Retinal pigment epithelial cell (primary cell): ENCODE measurements at regions not wholly inside any gene's neighbourhood (a gene's known extent, or its start where the extent isn't known, plus 50 kb on each side); places are given as distances from the start of the nearest gene placed in this dataset.
"Not testable (repeated sequence)": the region's sequence is repeated elsewhere in the genome, so short reads cannot be mapped to it uniquely, and the experiment has no call there.

Experiments
- DNase-seq: peaks from one replicate; pipeline ENCODE4 v3.0.0-alpha.2; 2010; ENCODE audit warnings: low read depth
- H3K4me3 ChIP-seq: 2 replicates; pipeline ENCODE4 v1.5.1; 2011; ENCODE audit warnings: mild to moderate bottlenecking, low read length, control low read depth, moderate library complexity
- TF ChIP-seq, protein P1 (sequence below): conservative IDR thresholded peaks from 2 replicates; pipeline ENCODE4 v1.5.1; 2011; ENCODE audit warnings: low read depth, low read length, control low read depth, inconsistent platforms

- TF ChIP-seq, protein P1, sequence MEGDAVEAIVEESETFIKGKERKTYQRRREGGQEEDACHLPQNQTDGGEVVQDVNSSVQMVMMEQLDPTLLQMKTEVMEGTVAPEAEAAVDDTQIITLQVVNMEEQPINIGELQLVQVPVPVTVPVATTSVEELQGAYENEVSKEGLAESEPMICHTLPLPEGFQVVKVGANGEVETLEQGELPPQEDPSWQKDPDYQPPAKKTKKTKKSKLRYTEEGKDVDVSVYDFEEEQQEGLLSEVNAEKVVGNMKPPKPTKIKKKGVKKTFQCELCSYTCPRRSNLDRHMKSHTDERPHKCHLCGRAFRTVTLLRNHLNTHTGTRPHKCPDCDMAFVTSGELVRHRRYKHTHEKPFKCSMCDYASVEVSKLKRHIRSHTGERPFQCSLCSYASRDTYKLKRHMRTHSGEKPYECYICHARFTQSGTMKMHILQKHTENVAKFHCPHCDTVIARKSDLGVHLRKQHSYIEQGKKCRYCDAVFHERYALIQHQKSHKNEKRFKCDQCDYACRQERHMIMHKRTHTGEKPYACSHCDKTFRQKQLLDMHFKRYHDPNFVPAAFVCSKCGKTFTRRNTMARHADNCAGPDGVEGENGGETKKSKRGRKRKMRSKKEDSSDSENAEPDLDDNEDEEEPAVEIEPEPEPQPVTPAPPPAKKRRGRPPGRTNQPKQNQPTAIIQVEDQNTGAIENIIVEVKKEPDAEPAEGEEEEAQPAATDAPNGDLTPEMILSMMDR, result peak; percentile 31
- DNase-seq, result no peak
- H3K4me3 ChIP-seq, result no peak overlapping the region
Observed at GRCh38 chr12:83954956-83955601, 957.5 kb downstream of the SLC6A15 start.

GRCh38 chr12:83954071-83954789 lies 958.4 kb downstream of the SLC6A15 start:
- TF ChIP-seq, protein P1, result no peak
- H3K4me3 ChIP-seq, result no peak overlapping the region
- no peak for DNase-seq

DNA sequence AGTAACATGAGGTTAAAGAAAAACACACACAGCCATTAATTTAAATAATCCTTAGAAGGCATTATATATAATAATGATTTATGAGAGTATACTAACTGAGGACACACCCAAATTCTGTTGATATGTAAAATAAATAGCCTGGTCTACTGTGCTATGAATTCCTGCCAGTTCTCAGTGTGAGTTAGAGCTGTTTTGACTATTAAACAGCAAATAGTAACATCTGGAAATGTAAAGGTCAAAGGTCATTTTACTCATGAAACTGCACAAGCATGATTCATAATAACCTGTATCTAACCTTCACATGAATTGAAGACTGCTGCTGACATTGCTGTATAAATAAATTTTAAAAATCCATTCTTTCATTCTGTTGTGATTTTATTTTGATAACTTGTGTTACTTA lies 966.7 kb downstream of the SLC6A15 start:
- H3K4me3 ChIP-seq, result no peak overlapping the region
- TF ChIP-seq, protein P1, result no peak
- DNase-seq, result no peak

DNA sequence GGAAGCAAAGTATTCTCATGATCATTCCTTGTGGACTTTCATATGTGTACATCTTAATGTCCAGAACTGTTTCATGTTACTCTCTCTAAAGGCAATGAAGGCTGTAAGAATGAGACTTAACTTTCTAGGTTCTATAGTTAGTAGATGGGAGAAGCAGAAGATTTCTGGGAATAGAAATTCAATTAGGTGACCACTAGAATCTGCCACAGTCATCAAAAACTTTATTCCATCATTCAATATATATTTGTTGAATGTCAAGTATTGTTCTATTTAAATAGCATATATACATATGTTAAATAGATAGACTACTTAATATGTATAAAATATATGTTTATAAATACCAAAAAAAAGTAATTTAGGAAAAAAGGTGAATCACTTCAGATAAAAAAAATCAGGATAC lies 972.9 kb downstream of the SLC6A15 start:
- DNase-seq, result no peak
- H3K4me3 ChIP-seq, result no peak overlapping the region
- TF ChIP-seq, protein P1, result no peak

DNA sequence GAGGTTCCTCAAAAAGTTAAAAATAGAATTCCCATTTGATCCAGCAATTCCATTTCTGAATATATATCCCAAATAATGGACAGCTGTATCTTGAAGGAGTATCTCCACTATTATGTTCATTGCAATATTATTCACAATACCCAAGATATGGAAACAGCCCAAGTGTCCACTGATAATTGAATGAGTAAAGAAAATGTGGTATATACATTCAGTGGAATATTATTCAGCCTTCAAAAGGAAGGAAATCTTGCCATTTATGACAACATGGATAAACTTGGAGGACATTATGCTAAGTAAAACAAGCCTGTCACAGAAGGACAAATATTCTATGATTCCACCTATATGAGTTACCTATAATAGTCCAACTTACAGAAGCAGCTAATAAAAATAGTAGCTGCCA lies 979.0 kb downstream of the SLC6A15 start:
- no peak overlapping the region for H3K4me3 ChIP-seq
- TF ChIP-seq, protein P1, result no peak
- DNase-seq, result no peak

DNA sequence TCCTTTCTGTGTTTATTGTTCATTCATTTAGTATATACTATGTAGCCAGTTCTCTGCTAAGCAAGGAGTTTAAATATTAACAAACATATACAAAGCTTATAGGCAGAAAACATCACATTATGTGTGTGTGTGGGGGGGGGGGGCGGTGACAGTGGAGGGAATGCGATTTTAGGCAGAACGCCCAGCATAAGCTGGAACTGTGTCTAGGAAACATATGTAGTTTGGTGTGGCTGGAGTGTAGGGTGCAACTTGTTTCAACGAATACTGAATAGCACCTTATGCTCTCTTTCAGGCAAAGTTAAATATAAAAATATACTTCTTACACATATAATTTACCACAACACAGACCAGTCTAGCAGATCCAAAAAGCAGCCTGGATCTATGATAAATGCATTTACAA lies 980.6 kb downstream of the SLC6A15 start:
- TF ChIP-seq, protein P1, result no peak
- no peak overlapping the region for H3K4me3 ChIP-seq
- no peak for DNase-seq

- TF ChIP-seq, protein P1, result no peak
- DNase-seq, result no peak
- H3K4me3 ChIP-seq, result no peak overlapping the region
Observed at GRCh38 chr12:83931451-83931850, 981.1 kb downstream of the SLC6A15 start.

DNA sequence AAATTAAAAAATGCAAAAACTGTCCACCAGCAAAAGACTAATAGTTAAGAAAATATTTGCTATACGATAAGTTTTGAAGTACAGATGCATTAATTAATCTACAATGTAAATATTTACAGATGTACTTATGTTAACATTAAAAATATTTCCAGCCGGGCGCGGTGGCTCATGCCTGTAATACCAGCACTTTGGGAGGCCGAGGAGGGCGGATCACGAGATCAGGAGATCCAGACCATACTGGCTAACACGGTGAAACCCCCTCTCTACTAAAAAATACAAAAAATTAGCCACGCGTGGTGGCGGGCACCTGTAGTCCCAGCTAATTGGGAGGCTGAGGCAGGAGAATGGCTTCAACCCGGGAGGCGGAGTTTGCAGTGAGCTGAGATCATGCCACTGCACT lies 982.8 kb downstream of the SLC6A15 start:
- DNase-seq, H3K4me3 ChIP-seq: not testable (repeated sequence)
